Liver (tissue), 3 donors: ENCODE measurements at regions not wholly inside any gene's neighbourhood (a gene's known extent, or its start where the extent isn't known, plus 50 kb on each side); places are given as distances from the start of the nearest gene placed in this dataset.

Experiments
- JUND ChIP-seq, 2 donors: IDR thresholded peaks; 2 replicates each; pipeline ENCODE4 v1.6.1; 2016; ENCODE audit warnings: antibody characterized with exemption in 2 of 2
- MAX ChIP-seq: IDR thresholded peaks from 2 replicates; pipeline ENCODE4 v1.6.1; 2016; ENCODE audit warnings: antibody characterized with exemption
- RAD21 ChIP-seq, 2 donors: IDR thresholded peaks; 2 replicates each; pipeline ENCODE4 v1.6.1; 2016; ENCODE audit warnings: antibody characterized with exemption in 2 of 2, mild to moderate bottlenecking in 2 of 2
- REST ChIP-seq: IDR thresholded peaks from 2 replicates; pipeline ENCODE4 v1.6.1; 2016; ENCODE audit warnings: antibody characterized with exemption, mild to moderate bottlenecking
- TAF1 ChIP-seq: conservative IDR thresholded peaks from 2 replicates; pipeline ENCODE4 v1.6.1; 2016; ENCODE audit warnings: antibody characterized with exemption, mild to moderate bottlenecking
- TF ChIP-seq, protein P1 (sequence below): fragments of 150-350 bp; IDR thresholded peaks from 2 replicates; pipeline ENCODE4 v1.5.1; 2017; ENCODE audit warnings: improper control_type of control experiment, low read depth, low read length; ENCODE audit not compliant: missing input control
- donor health status: healthy.
- donor health status: healthy.

GRCh38 chr2:59746291-59746690, 807.2 kb downstream of the BCL11A start:
- TF ChIP-seq RAD21 (IDR thresholded peaks at IDR 0.05) = no peak
- no peak for TF ChIP-seq TAF1
- TF ChIP-seq MAX = no peak
- TF ChIP-seq, protein P1, sequence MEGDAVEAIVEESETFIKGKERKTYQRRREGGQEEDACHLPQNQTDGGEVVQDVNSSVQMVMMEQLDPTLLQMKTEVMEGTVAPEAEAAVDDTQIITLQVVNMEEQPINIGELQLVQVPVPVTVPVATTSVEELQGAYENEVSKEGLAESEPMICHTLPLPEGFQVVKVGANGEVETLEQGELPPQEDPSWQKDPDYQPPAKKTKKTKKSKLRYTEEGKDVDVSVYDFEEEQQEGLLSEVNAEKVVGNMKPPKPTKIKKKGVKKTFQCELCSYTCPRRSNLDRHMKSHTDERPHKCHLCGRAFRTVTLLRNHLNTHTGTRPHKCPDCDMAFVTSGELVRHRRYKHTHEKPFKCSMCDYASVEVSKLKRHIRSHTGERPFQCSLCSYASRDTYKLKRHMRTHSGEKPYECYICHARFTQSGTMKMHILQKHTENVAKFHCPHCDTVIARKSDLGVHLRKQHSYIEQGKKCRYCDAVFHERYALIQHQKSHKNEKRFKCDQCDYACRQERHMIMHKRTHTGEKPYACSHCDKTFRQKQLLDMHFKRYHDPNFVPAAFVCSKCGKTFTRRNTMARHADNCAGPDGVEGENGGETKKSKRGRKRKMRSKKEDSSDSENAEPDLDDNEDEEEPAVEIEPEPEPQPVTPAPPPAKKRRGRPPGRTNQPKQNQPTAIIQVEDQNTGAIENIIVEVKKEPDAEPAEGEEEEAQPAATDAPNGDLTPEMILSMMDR = no peak
- TF ChIP-seq JUND (IDR thresholded peaks at IDR 0.05) = no peak
- no peak for TF ChIP-seq REST
